ENCODE measurements at regions not wholly inside any gene's neighbourhood (a gene's known extent, or its start where the extent isn't known, plus 50 kb on each side); places are given as distances from the start of the nearest gene placed in this dataset.

DNA sequence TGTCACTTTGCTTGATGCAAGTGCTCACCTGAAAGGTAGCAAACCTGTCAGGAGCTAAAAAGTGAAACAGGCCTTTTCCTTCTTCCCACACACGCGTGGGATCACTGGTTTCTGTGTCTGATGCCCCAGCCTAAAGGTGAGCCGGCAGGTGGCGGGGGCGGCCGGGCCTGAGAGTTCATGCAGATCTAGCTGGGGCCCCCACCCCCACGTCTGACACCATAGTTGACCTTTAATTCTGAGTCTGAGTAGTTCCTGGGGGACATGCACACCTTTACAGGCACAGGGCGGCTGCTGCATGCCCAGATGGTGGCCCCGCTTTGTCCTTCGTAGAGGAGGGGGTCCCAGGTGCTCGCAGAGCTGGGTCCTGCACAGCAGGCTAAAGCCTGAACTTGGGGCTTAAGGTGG, 345.3 kb downstream of the TEX29 start:
- Histone ChIP-seq H3K27me3 (ENCODE audit: insufficient read depth) (no peaks in the 10 kb centered on the region), H2AFZ (no peak overlapping the region; the same call in 1 of the 2 replicates), H3K4me2 (no peak overlapping the region), H4K20me1 (replicated peaks; ENCODE audit: insufficient read depth) (no peaks in the 10 kb centered on the region), H3F3A (replicated peaks; ENCODE audit: low read depth) (no peaks in the 10 kb centered on the region), H3K4me1 (ENCODE audit: insufficient read depth) (no peaks in the 10 kb centered on the region), H3K9me2 (ENCODE audit: insufficient read depth) (no peaks in the 10 kb centered on the region), H3K4me3 (no peak overlapping the region), H3K79me2 (replicated peaks; ENCODE audit: insufficient read depth) (no peaks in the 10 kb centered on the region), H3K36me3 (ENCODE audit: insufficient read depth) (no peaks in the 10 kb centered on the region), H3K27ac (ENCODE audit: low read depth) (no peak overlapping the region)
- Mint-ChIP-seq H3K9me3 (no peaks in the 10 kb centered on the region), H3K4me3 (no peak overlapping the region), H3K27ac (no peak overlapping the region), H3K4me1 (no peaks in the 10 kb centered on the region; the same call in 2 of the 3 replicates), H3K36me3 (ENCODE audit: low read depth) (no peaks in the 10 kb centered on the region), H3K27me3 (ENCODE audit: insufficient read depth, low read depth, poor library complexity) (peaks cover 8% of the 10 kb centered on the region)
- ATAC-seq (no peak), DNase-seq (ENCODE audit: low spot score) (no peak)
- no peak for TF ChIP-seq NANOG (IDR thresholded peaks at IDR 0.05; ENCODE audit: borderline replicate concordance)
- no peak for TF ChIP-seq ZNF114 (CRISPR knock-in tag; IDR thresholded peaks at IDR 0.05)
- TF ChIP-seq EZH2phosphoT487 (IDR thresholded peaks at IDR 0.05; ENCODE audit: unreplicated experiment), result no peak
- no peak for TF ChIP-seq ETS1 (IDR thresholded peaks at IDR 0.05)
- no peak for TF ChIP-seq CREB1 (CRISPR knock-in tag; IDR thresholded peaks at IDR 0.05; ENCODE audit: low read depth)
- TF ChIP-seq JUNB (IDR thresholded peaks at IDR 0.05; ENCODE audit: unreplicated experiment), result no peak
- TF ChIP-seq, protein P1, sequence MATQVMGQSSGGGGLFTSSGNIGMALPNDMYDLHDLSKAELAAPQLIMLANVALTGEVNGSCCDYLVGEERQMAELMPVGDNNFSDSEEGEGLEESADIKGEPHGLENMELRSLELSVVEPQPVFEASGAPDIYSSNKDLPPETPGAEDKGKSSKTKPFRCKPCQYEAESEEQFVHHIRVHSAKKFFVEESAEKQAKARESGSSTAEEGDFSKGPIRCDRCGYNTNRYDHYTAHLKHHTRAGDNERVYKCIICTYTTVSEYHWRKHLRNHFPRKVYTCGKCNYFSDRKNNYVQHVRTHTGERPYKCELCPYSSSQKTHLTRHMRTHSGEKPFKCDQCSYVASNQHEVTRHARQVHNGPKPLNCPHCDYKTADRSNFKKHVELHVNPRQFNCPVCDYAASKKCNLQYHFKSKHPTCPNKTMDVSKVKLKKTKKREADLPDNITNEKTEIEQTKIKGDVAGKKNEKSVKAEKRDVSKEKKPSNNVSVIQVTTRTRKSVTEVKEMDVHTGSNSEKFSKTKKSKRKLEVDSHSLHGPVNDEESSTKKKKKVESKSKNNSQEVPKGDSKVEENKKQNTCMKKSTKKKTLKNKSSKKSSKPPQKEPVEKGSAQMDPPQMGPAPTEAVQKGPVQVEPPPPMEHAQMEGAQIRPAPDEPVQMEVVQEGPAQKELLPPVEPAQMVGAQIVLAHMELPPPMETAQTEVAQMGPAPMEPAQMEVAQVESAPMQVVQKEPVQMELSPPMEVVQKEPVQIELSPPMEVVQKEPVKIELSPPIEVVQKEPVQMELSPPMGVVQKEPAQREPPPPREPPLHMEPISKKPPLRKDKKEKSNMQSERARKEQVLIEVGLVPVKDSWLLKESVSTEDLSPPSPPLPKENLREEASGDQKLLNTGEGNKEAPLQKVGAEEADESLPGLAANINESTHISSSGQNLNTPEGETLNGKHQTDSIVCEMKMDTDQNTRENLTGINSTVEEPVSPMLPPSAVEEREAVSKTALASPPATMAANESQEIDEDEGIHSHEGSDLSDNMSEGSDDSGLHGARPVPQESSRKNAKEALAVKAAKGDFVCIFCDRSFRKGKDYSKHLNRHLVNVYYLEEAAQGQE (IDR thresholded peaks at IDR 0.05; ENCODE audit: unreplicated experiment), result no peak
- no peak for TF ChIP-seq EZH2 (IDR thresholded peaks at IDR 0.05; ENCODE audit: low read depth, unreplicated experiment)
- TF ChIP-seq ZNF462 (CRISPR knock-in tag; IDR thresholded peaks at IDR 0.05), result no peak
- TF ChIP-seq, protein P2, sequence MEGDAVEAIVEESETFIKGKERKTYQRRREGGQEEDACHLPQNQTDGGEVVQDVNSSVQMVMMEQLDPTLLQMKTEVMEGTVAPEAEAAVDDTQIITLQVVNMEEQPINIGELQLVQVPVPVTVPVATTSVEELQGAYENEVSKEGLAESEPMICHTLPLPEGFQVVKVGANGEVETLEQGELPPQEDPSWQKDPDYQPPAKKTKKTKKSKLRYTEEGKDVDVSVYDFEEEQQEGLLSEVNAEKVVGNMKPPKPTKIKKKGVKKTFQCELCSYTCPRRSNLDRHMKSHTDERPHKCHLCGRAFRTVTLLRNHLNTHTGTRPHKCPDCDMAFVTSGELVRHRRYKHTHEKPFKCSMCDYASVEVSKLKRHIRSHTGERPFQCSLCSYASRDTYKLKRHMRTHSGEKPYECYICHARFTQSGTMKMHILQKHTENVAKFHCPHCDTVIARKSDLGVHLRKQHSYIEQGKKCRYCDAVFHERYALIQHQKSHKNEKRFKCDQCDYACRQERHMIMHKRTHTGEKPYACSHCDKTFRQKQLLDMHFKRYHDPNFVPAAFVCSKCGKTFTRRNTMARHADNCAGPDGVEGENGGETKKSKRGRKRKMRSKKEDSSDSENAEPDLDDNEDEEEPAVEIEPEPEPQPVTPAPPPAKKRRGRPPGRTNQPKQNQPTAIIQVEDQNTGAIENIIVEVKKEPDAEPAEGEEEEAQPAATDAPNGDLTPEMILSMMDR (conservative IDR thresholded peaks at IDR 0.05; ENCODE audit: low read depth in 2 of 2), result no peak
- TF ChIP-seq ZNF331 (CRISPR knock-in tag; IDR thresholded peaks at IDR 0.05; ENCODE audit: low read depth), result no peak
- TF ChIP-seq POLR2AphosphoS5 (IDR thresholded peaks at IDR 0.05; ENCODE audit: low read depth), result no peak

Measured in GM23338 (cell line).